ENCODE measurements at regions not wholly inside any gene's neighbourhood (a gene's known extent, or its start where the extent isn't known, plus 50 kb on each side); places are given as distances from the start of the nearest gene placed in this dataset.

GRCh38 chr10:28975891-28976531 is 298.7 kb downstream of the BAMBI start:
- H3K36me3 ChIP-seq (ENCODE audit: control insufficient read depth, insufficient read depth, low read length) = no peaks in the 10 kb centered on the region
- H3K4me1 Mint-ChIP-seq = no peaks in the 10 kb centered on the region
- intact Hi-C loops (cut with micrococcal nuclease) = no loop called here
- H3K27ac ChIP-seq (ENCODE audit: low read length) = no peak overlapping the region
- TF ChIP-seq CTCF (IDR thresholded peaks at IDR 0.05) = no peak
- H3K36me3 Mint-ChIP-seq = no peaks in the 10 kb centered on the region
- no peaks in the 10 kb centered on the region for H3K4me1 ChIP-seq (ENCODE audit: control insufficient read depth, insufficient read depth, low read length)
- H3K27ac Mint-ChIP-seq = no peak overlapping the region
- H3K9me3 Mint-ChIP-seq = peaks cover 0 to 2% of the 10 kb centered on the region in 2 donors
- no peaks in the 10 kb centered on the region for H3K27me3 Mint-ChIP-seq (ENCODE audit: low read depth in 2 of 2)
- peak in 1 of 3 donors; percentile 17 for ATAC-seq
- H3K4me3 Mint-ChIP-seq = no peak overlapping the region
- H3K9me3 ChIP-seq (ENCODE audit: control insufficient read depth, insufficient read depth, low read length) = no peaks in the 10 kb centered on the region
- no peak overlapping the region for H3K4me3 ChIP-seq (ENCODE audit: low read length)
- no peak for DNase-seq
- H3K27me3 ChIP-seq (ENCODE audit: control insufficient read depth, insufficient read depth, low read length) = no peaks in the 10 kb centered on the region
- 87% methylated on average over 10 of the region's 10 CpGs for WGBS (ENCODE audit: insufficient coverage)

GRCh38 chr10:28977518-28977917 is 300.2 kb downstream of the BAMBI start:
- H3K9me3 ChIP-seq (ENCODE audit: control insufficient read depth, insufficient read depth, low read length) = no peaks in the 10 kb centered on the region
- Mint-ChIP-seq H3K27ac (no peak overlapping the region), H3K27me3 (ENCODE audit: low read depth in 2 of 2) (peaks cover 0 to 2% of the 10 kb centered on the region in 2 donors), H3K9me3 (peaks cover 0 to 2% of the 10 kb centered on the region in 2 donors), H3K4me3 (no peak overlapping the region), H3K4me1 (no peaks in the 10 kb centered on the region), H3K36me3 (no peaks in the 10 kb centered on the region)
- intact Hi-C loops (cut with micrococcal nuclease) = no loop called here
- no peak overlapping the region for H3K27ac ChIP-seq (ENCODE audit: low read length)
- ATAC-seq (no peak), DNase-seq (no peak)
- 71% methylated on average over 1 of the region's 2 CpGs for WGBS (ENCODE audit: insufficient coverage)
- TF ChIP-seq CTCF (IDR thresholded peaks at IDR 0.05) = no peak
- H3K4me3 ChIP-seq (ENCODE audit: low read length) = no peak overlapping the region
- H3K36me3 ChIP-seq (ENCODE audit: control insufficient read depth, insufficient read depth, low read length) = no peaks in the 10 kb centered on the region
- no peaks in the 10 kb centered on the region for H3K4me1 ChIP-seq (ENCODE audit: control insufficient read depth, insufficient read depth, low read length)
- no peaks in the 10 kb centered on the region for H3K27me3 ChIP-seq (ENCODE audit: control insufficient read depth, insufficient read depth, low read length)

GRCh38 chr10:28980264-28980663 is 302.9 kb downstream of the BAMBI start:
- Histone ChIP-seq H3K4me3 (ENCODE audit: low read length) (no peak overlapping the region), H3K36me3 (ENCODE audit: control insufficient read depth, insufficient read depth, low read length) (no peaks in the 10 kb centered on the region), H3K27me3 (ENCODE audit: control insufficient read depth, insufficient read depth, low read length) (no peaks in the 10 kb centered on the region), H3K4me1 (ENCODE audit: control insufficient read depth, insufficient read depth, low read length) (peaks cover 4% of the 10 kb centered on the region), H3K9me3 (ENCODE audit: control insufficient read depth, insufficient read depth, low read length) (no peaks in the 10 kb centered on the region), H3K27ac (ENCODE audit: low read length) (no peak overlapping the region)
- Mint-ChIP-seq H3K4me1 (peaks cover 0 to 10% of the 10 kb centered on the region in 2 donors), H3K9me3 (peaks cover 0 to 2% of the 10 kb centered on the region in 2 donors), H3K27me3 (ENCODE audit: low read depth in 2 of 2) (peaks cover 0 to 3% of the 10 kb centered on the region in 2 donors), H3K27ac (no peak overlapping the region), H3K4me3 (no peak overlapping the region), H3K36me3 (no peaks in the 10 kb centered on the region)
- ATAC-seq (no peak), DNase-seq (no peak)
- intact Hi-C loops (cut with micrococcal nuclease) = no loop called here
- WGBS (ENCODE audit: insufficient coverage) = 69% methylated on average over 2 of the region's 2 CpGs
- no peak for TF ChIP-seq CTCF (IDR thresholded peaks at IDR 0.05)

- no peak overlapping the region for H3K27ac Mint-ChIP-seq
- H3K27me3 Mint-ChIP-seq (ENCODE audit: low read depth in 2 of 2) = peaks cover 0 to 3% of the 10 kb centered on the region in 2 donors
- no peak for DNase-seq
- no peak for TF ChIP-seq CTCF (IDR thresholded peaks at IDR 0.05)
- no peak for ATAC-seq
- Histone ChIP-seq H3K27me3 (ENCODE audit: control insufficient read depth, insufficient read depth, low read length) (no peaks in the 10 kb centered on the region), H3K9me3 (ENCODE audit: control insufficient read depth, insufficient read depth, low read length) (no peaks in the 10 kb centered on the region), H3K4me1 (ENCODE audit: control insufficient read depth, insufficient read depth, low read length) (peaks cover 4% of the 10 kb centered on the region), H3K36me3 (ENCODE audit: control insufficient read depth, insufficient read depth, low read length) (no peaks in the 10 kb centered on the region), H3K4me3 (ENCODE audit: low read length) (no peak overlapping the region), H3K27ac (ENCODE audit: low read length) (no peak overlapping the region)
- no peaks in the 10 kb centered on the region for H3K9me3 Mint-ChIP-seq
- 53% methylated on average over 2 of the region's 3 CpGs for WGBS (ENCODE audit: insufficient coverage)
- intact Hi-C loops (cut with micrococcal nuclease) = no loop called here
- peaks cover 0 to 10% of the 10 kb centered on the region in 2 donors for H3K4me1 Mint-ChIP-seq
- no peaks in the 10 kb centered on the region for H3K36me3 Mint-ChIP-seq
- H3K4me3 Mint-ChIP-seq = no peak overlapping the region
Observed at GRCh38 chr10:28981007-28981406, 303.7 kb downstream of the BAMBI start.

Data from natural killer cell (primary cell).